HG02885 (cell line): ENCODE measurements at regions not wholly inside any gene's neighbourhood (a gene's known extent, or its start where the extent isn't known, plus 50 kb on each side); places are given as distances from the start of the nearest gene placed in this dataset.

Source experiments
- ATAC-seq: cut with Tn5 transposase; IDR thresholded peaks from one replicate; pipeline ENCODE4 v1.9.1; 2021; ENCODE audit warnings: mild to moderate bottlenecking; ENCODE audit not compliant: unreplicated experiment, poor library complexity

GRCh38 chr12:4002601-4003000, 129.4 kb upstream of the PARP11 start:
- ATAC-seq: no peak

GRCh38 chr12:4001841-4002240, 128.6 kb upstream of the PARP11 start:
- no peak for ATAC-seq

- ATAC-seq: no peak
These were observed 127.8 kb upstream of the PARP11 start for GRCh38 chr12:4001031-4001430.

- no peak for ATAC-seq
These were observed 126.7 kb upstream of the PARP11 start for GRCh38 chr12:3999904-4000303.

GRCh38 chr12:3998968-3999792, 126.0 kb upstream of the PARP11 start:
- no peak for ATAC-seq

GRCh38 chr12:3998397-3998796, 125.2 kb upstream of the PARP11 start:
- no peak for ATAC-seq

GRCh38 chr12:3996322-3996721, 123.1 kb upstream of the PARP11 start:
- ATAC-seq: no peak

- no peak for ATAC-seq
These were observed 122.1 kb upstream of the PARP11 start for GRCh38 chr12:3995306-3995705.

GRCh38 chr12:3994500-3994899, 121.3 kb upstream of the PARP11 start:
- ATAC-seq: no peak

- no peak for ATAC-seq
These were observed 119.7 kb upstream of the PARP11 start for GRCh38 chr12:3992945-3993344.

- ATAC-seq: no peak
These were observed 118.8 kb upstream of the PARP11 start for GRCh38 chr12:3991798-3992580.

GRCh38 chr12:3990501-3991280, 117.5 kb upstream of the PARP11 start:
- ATAC-seq: no peak

GRCh38 chr12:3989218-3989550, 116.0 kb upstream of the PARP11 start:
- ATAC-seq: no peak

GRCh38 chr12:3988519-3989217, 115.5 kb upstream of the PARP11 start:
- ATAC-seq: no peak

- ATAC-seq: no peak
These were observed 114.4 kb upstream of the PARP11 start for GRCh38 chr12:3987571-3987970.

- no peak for ATAC-seq
These were observed 107.5 kb upstream of the PARP11 start for GRCh38 chr12:3980504-3981272.

- ATAC-seq: no peak
These were observed 104.4 kb upstream of the PARP11 start for GRCh38 chr12:3977621-3978020.

GRCh38 chr12:3976351-3976938, 103.2 kb upstream of the PARP11 start:
- ATAC-seq: no peak

- ATAC-seq: no peak
These were observed 102.5 kb upstream of the PARP11 start for GRCh38 chr12:3975652-3976051.
